ENCODE measurements at regions not wholly inside any gene's neighbourhood (a gene's known extent, or its start where the extent isn't known, plus 50 kb on each side); places are given as distances from the start of the nearest gene placed in this dataset.
"Not testable (repeated sequence)": the region's sequence is repeated elsewhere in the genome, so short reads cannot be mapped to it uniquely, and the experiment has no call there.

GRCh38 chr11:135006800-135007199, 594.8 kb upstream of the B3GAT1 start:
- H3K4me3 ChIP-seq (replicated peaks; ENCODE audit: low read depth, low read length): no peak overlapping the region
- TF ChIP-seq CTCF (IDR thresholded peaks at IDR 0.05; ENCODE audit: low read depth, low read length, missing control alignments): no peak
- no peak for DNase-seq (ENCODE audit: extremely low read depth, low read depth)

GRCh38 chr11:135004495-135004894, 592.5 kb upstream of the B3GAT1 start:
- no peak for DNase-seq (ENCODE audit: extremely low read depth, low read depth)
- no peak overlapping the region for H3K4me3 ChIP-seq (replicated peaks; ENCODE audit: low read depth, low read length)
- TF ChIP-seq CTCF (IDR thresholded peaks at IDR 0.05; ENCODE audit: low read depth, low read length, missing control alignments): no peak

GRCh38 chr11:135002236-135002635, 590.2 kb upstream of the B3GAT1 start:
- TF ChIP-seq CTCF (IDR thresholded peaks at IDR 0.05; ENCODE audit: low read depth, low read length, missing control alignments): no peak
- H3K4me3 ChIP-seq (replicated peaks; ENCODE audit: low read depth, low read length): no peak overlapping the region
- DNase-seq (ENCODE audit: extremely low read depth, low read depth): no peak

- DNase-seq (ENCODE audit: extremely low read depth, low read depth): no peak
- no peak for TF ChIP-seq CTCF (IDR thresholded peaks at IDR 0.05; ENCODE audit: low read depth, low read length, missing control alignments)
- H3K4me3 ChIP-seq (replicated peaks; ENCODE audit: low read depth, low read length): no peak overlapping the region
These were observed 589.5 kb upstream of the B3GAT1 start for GRCh38 chr11:135001581-135001980.

GRCh38 chr11:135001065-135001464, 589.0 kb upstream of the B3GAT1 start:
- H3K4me3 ChIP-seq (replicated peaks; ENCODE audit: low read depth, low read length); DNase-seq (ENCODE audit: extremely low read depth, low read depth): not testable (repeated sequence)

- no peak for TF ChIP-seq CTCF (IDR thresholded peaks at IDR 0.05; ENCODE audit: low read depth, low read length, missing control alignments)
- no peak for DNase-seq (ENCODE audit: extremely low read depth, low read depth)
- no peak overlapping the region for H3K4me3 ChIP-seq (replicated peaks; ENCODE audit: low read depth, low read length)
These were observed 587.5 kb upstream of the B3GAT1 start for GRCh38 chr11:134999590-134999989.

GRCh38 chr11:134997652-134998320, 585.7 kb upstream of the B3GAT1 start:
- no peak for TF ChIP-seq CTCF (IDR thresholded peaks at IDR 0.05; ENCODE audit: low read depth, low read length, missing control alignments)
- H3K4me3 ChIP-seq (replicated peaks; ENCODE audit: low read depth, low read length): no peak overlapping the region
- DNase-seq (ENCODE audit: extremely low read depth, low read depth): no peak

Data from HFF-Myc (cell line).